IMR-90 (cell line): ENCODE measurements at regions not wholly inside any gene's neighbourhood (a gene's known extent, or its start where the extent isn't known, plus 50 kb on each side); places are given as distances from the start of the nearest gene placed in this dataset.

Experiments
- ATAC-seq: fragments of 200-7000 bp; cut with Tn5 transposase; 2 replicates; pipeline ENCODE4 v1.9.1; 2020; ENCODE audit warnings: low read depth, mild to moderate bottlenecking, moderate library complexity
- BruUV-seq: library from RNA; stranded (reverse); fragments of 400-500 nt; replicated peaks from 2 replicates; lab custom pipeline; 2021; lab: Mats Ljungman, UMichigan
- CTCF ChIA-PET: fragments of 300-600 bp; formaldehyde crosslinking; extraction: SDS; loops from one replicate; lab custom pipeline; 2021; ENCODE audit warnings: antibody characterized with exemption; lab: Yijun Ruan, JAX
- POLR2A ChIA-PET: fragments of 300-600 bp; sonication (Branson Sonifier 250); formaldehyde crosslinking; loops from one replicate; lab custom pipeline; 2022; ENCODE audit warnings: antibody characterized with exemption; ENCODE audit not compliant: unreplicated experiment; lab: Charles Lee
- DNase-seq: peaks from one replicate; pipeline ENCODE4 v3.0.0; 2013
- H2AFZ ChIP-seq: replicated peaks from 2 replicates; pipeline ENCODE3; 2013; ENCODE audit warnings: low read length, mild to moderate bottlenecking; ENCODE audit not compliant: poor library complexity
- H2AK5ac ChIP-seq: 2 replicates; pipeline ENCODE4 v1.6.1; 2013; ENCODE audit warnings: low read depth, low read length, inconsistent platforms
- H2AK9ac ChIP-seq: replicated peaks from 2 replicates; pipeline ENCODE3; 2013; ENCODE audit warnings: mild to moderate bottlenecking, low read depth, low read length, moderate library complexity; ENCODE audit not compliant: poor library complexity
- H2BK120ac ChIP-seq: 2 replicates; pipeline ENCODE4 v1.6.1; 2013; ENCODE audit warnings: low read depth, low read length, inconsistent platforms
- H2BK15ac ChIP-seq: 3 replicates; pipeline ENCODE4 v1.6.1; 2013; ENCODE audit warnings: low read depth, low read length, inconsistent platforms
- H2BK20ac ChIP-seq: 2 replicates; pipeline ENCODE4 v1.6.1; 2013; ENCODE audit warnings: low read depth, mild to moderate bottlenecking, inconsistent platforms, low read length, moderate library complexity
- H2BK5ac ChIP-seq: 2 replicates; pipeline ENCODE4 v1.6.1; 2013; ENCODE audit warnings: mild to moderate bottlenecking, low read depth, low read length, inconsistent platforms; ENCODE audit not compliant: poor library complexity, severe bottlenecking
- H3K14ac ChIP-seq: replicated peaks from 2 replicates; pipeline ENCODE4 v1.6.1; 2013; ENCODE audit warnings: low read depth, low read length, inconsistent platforms
- H3K18ac ChIP-seq: 2 replicates; pipeline ENCODE4 v1.6.1; 2013; ENCODE audit warnings: low read depth, low read length, control low read depth
- H3K23ac ChIP-seq: 2 replicates; pipeline ENCODE4 v1.6.1; 2013; ENCODE audit warnings: low read depth, low read length, inconsistent platforms
- H3K27ac ChIP-seq: 2 replicates; pipeline ENCODE4 v1.5.1; 2013; ENCODE audit warnings: mild to moderate bottlenecking, control low read depth, low read length; ENCODE audit not compliant: insufficient read depth
- H3K27me3 ChIP-seq: 2 replicates; pipeline ENCODE4 v1.6.1; 2013; ENCODE audit warnings: low read length; ENCODE audit not compliant: control insufficient read depth, insufficient read depth
- H3K36me3 ChIP-seq: 2 replicates; pipeline ENCODE4 v1.6.1; 2013; ENCODE audit warnings: low read length, mixed read lengths; ENCODE audit not compliant: control insufficient read depth, insufficient read depth
- H3K4ac ChIP-seq: 2 replicates; pipeline ENCODE4 v1.6.1; 2013; ENCODE audit warnings: low read depth, low read length, inconsistent platforms
- H3K4me1 ChIP-seq: 2 replicates; pipeline ENCODE4 v1.6.1; 2013; ENCODE audit warnings: low read length, mixed read lengths; ENCODE audit not compliant: control insufficient read depth, insufficient read depth
- H3K4me2 ChIP-seq: 2 replicates; pipeline ENCODE4 v1.6.1; 2013; ENCODE audit warnings: low read depth, mild to moderate bottlenecking, control low read depth, low read length, moderate library complexity
- H3K4me3 ChIP-seq: 2 replicates; pipeline ENCODE4 v1.5.1; 2013; ENCODE audit warnings: low read depth, mild to moderate bottlenecking, control low read depth, low read length, moderate library complexity; ENCODE audit not compliant: insufficient read depth
- H3K56ac ChIP-seq: 2 replicates; pipeline ENCODE4 v1.6.1; 2013; ENCODE audit warnings: low read length, inconsistent platforms; ENCODE audit not compliant: insufficient read depth; ENCODE audit errors: extremely low read depth
- H3K79me1 ChIP-seq, 2 experiments: 2 replicates each; pipeline ENCODE4 v1.6.1; 2013; ENCODE audit warnings: low read length in 2 of 2, inconsistent platforms in 1 of 2, low read depth in 1 of 2
- H3K9ac ChIP-seq: 2 replicates; pipeline ENCODE4 v1.6.1; 2013; ENCODE audit warnings: low read depth, low read length, control low read depth
- H3K9me1 ChIP-seq: 2 replicates; pipeline ENCODE4 v1.6.1; 2013; ENCODE audit warnings: low read length, inconsistent platforms; ENCODE audit not compliant: insufficient read depth
- H3K9me3 ChIP-seq: 2 replicates; pipeline ENCODE4 v1.6.1; 2013; ENCODE audit warnings: low read length; ENCODE audit not compliant: control insufficient read depth, insufficient read depth
- H4K20me1 ChIP-seq: 2 replicates; pipeline ENCODE4 v1.6.1; 2013; ENCODE audit warnings: low read length, inconsistent platforms; ENCODE audit not compliant: insufficient read depth
- H4K5ac ChIP-seq: 2 replicates; pipeline ENCODE4 v1.6.1; 2013; ENCODE audit warnings: mild to moderate bottlenecking, low read depth, low read length, control low read depth
- H4K8ac ChIP-seq, 2 experiments: 2 replicates each; pipeline ENCODE4 v1.6.1; 2013; ENCODE audit warnings: low read depth in 2 of 2, low read length in 2 of 2, control low read depth in 1 of 2, inconsistent platforms in 1 of 2
- H4K91ac ChIP-seq: 2 replicates; pipeline ENCODE4 v1.6.1; 2013; ENCODE audit warnings: low read depth, low read length, inconsistent platforms; ENCODE audit not compliant: insufficient read depth
- BHLHE40 ChIP-seq: fragments of 150-350 bp; IDR thresholded peaks from 2 replicates; pipeline ENCODE4 v1.6.1; 2016; ENCODE audit warnings: mild to moderate bottlenecking, low read depth, low read length
- CEBPB ChIP-seq: IDR thresholded peaks from 2 replicates; pipeline ENCODE4 v1.6.1; 2012; ENCODE audit warnings: low read depth, low read length, improper control_type of control experiment
- FOS ChIP-seq: fragments of 150-350 bp; IDR thresholded peaks from 2 replicates; pipeline ENCODE4 v1.6.1; 2016; ENCODE audit warnings: low read depth, low read length
- MAFK ChIP-seq: IDR thresholded peaks from 2 replicates; pipeline ENCODE4 v1.6.1; 2012; ENCODE audit warnings: low read depth, low read length, improper control_type of control experiment
- MAZ ChIP-seq: IDR thresholded peaks from 2 replicates; pipeline ENCODE4 v1.6.1; 2012; ENCODE audit warnings: low read depth, mild to moderate bottlenecking, low read length, improper control_type of control experiment, moderate library complexity, borderline replicate concordance
- MXI1 ChIP-seq: IDR thresholded peaks from 2 replicates; pipeline ENCODE4 v1.6.1; 2012; ENCODE audit warnings: low read depth, mild to moderate bottlenecking, low read length, moderate library complexity, borderline replicate concordance
- NFE2L2 ChIP-seq: fragments of 150-350 bp; IDR thresholded peaks from 2 replicates; pipeline ENCODE4 v1.6.1; 2016; ENCODE audit warnings: low read depth, mild to moderate bottlenecking, low read length
- POLR2A ChIP-seq: IDR thresholded peaks from 2 replicates; pipeline ENCODE4 v1.6.1; 2012; ENCODE audit warnings: mild to moderate bottlenecking, low read depth, low read length
- RCOR1 ChIP-seq: IDR thresholded peaks from 2 replicates; pipeline ENCODE4 v1.6.1; 2012; ENCODE audit warnings: mild to moderate bottlenecking, low read length, improper control_type of control experiment; ENCODE audit not compliant: insufficient replicate concordance
- SMC3 ChIP-seq: fragments of 150-350 bp; IDR thresholded peaks from 2 replicates; pipeline ENCODE4 v1.6.1; 2016; ENCODE audit warnings: low read depth, mild to moderate bottlenecking, antibody characterized with exemption, low read length, moderate library complexity
- USF2 ChIP-seq: fragments of 150-350 bp; IDR thresholded peaks from 2 replicates; pipeline ENCODE4 v1.6.1; 2017; ENCODE audit warnings: mild to moderate bottlenecking, antibody characterized with exemption, low read length, low read depth
- dilution Hi-C: fragments of 300-500 bp; cut with HindIII; formaldehyde crosslinking; loops from one replicate; pipeline ENCODE4 v1.14.3; 2018; ENCODE audit warnings: low sequenced_read_pairs; ENCODE audit not compliant: unreplicated experiment
- in situ Hi-C: fragments of 300-500 bp; cut with MboI; formaldehyde crosslinking; loops from 3 replicates; pipeline ENCODE4 v1.14.3; 2019; ENCODE audit warnings: low sequenced_read_pairs, inconsistent platforms, mixed read lengths
- intact Hi-C: fragments of 100-400 bp; cut with micrococcal nuclease; formaldehyde crosslinking; loops from 2 replicates; pipeline ENCODE4 v1.10.0; 2022
- TF ChIP-seq, protein P1 (sequence below): fragments of 150-350 bp; IDR thresholded peaks from 2 replicates; pipeline ENCODE4 v1.6.1; 2016; ENCODE audit warnings: low read depth, mild to moderate bottlenecking, low read length, moderate library complexity, borderline replicate concordance

GRCh38 chr7:88458279-88458678, 151.6 kb upstream of the STEAP4 start:
- TF ChIP-seq MAZ (no peak), MAFK (no peak), BHLHE40 (no peak), MXI1 (no peak), RCOR1 (no peak), CEBPB (no peak), FOS (no peak), NFE2L2 (no peak), SMC3 (no peak), USF2 (no peak), POLR2A (no peak)
- TF ChIP-seq, protein P1, sequence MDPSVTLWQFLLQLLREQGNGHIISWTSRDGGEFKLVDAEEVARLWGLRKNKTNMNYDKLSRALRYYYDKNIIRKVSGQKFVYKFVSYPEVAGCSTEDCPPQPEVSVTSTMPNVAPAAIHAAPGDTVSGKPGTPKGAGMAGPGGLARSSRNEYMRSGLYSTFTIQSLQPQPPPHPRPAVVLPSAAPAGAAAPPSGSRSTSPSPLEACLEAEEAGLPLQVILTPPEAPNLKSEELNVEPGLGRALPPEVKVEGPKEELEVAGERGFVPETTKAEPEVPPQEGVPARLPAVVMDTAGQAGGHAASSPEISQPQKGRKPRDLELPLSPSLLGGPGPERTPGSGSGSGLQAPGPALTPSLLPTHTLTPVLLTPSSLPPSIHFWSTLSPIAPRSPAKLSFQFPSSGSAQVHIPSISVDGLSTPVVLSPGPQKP = no peak
- H3K4me2 ChIP-seq = no peak overlapping the region

More at GRCh38 chr7:88458279-88458678, 151.6 kb upstream of the STEAP4 start:
- H2AK5ac ChIP-seq = no peak overlapping the region
- no peak overlapping the region for H3K56ac ChIP-seq
- H4K8ac ChIP-seq = no peak overlapping the region
- no peak overlapping the region for H2BK15ac ChIP-seq
- no peak overlapping the region for H3K14ac ChIP-seq
- DNase-seq (no peak), ATAC-seq (no peak)
- no peaks in the 10 kb centered on the region for H3K79me1 ChIP-seq
- in situ Hi-C loops = no loop called here
- H2BK120ac ChIP-seq = no peak overlapping the region
- H3K9me3 ChIP-seq = peaks cover 4% of the 10 kb centered on the region; the same call in 1 of the 2 replicates
- no peaks in the 10 kb centered on the region for H3K9me1 ChIP-seq
- H3K27me3 ChIP-seq = no peaks in the 10 kb centered on the region
- BruUV-seq = no TSS peak
- no peak overlapping the region for H3K9ac ChIP-seq
- no peak overlapping the region for H3K27ac ChIP-seq
- no peak overlapping the region for H4K91ac ChIP-seq
- H4K5ac ChIP-seq = no peak overlapping the region
- H3K4ac ChIP-seq = no peak overlapping the region
- H3K23ac ChIP-seq = no peak overlapping the region
- no peaks in the 10 kb centered on the region for H3K36me3 ChIP-seq
- H2BK20ac ChIP-seq = no peak overlapping the region
- no peaks in the 10 kb centered on the region for H3K4me1 ChIP-seq
- no peak overlapping the region for H2AFZ ChIP-seq
- intact Hi-C loops = no loop called here
- no peak overlapping the region for H2BK5ac ChIP-seq
- dilution Hi-C loops = no loop called here
- ChIA-PET CTCF (no interaction called here), POLR2A (no interaction called here)
- H4K20me1 ChIP-seq = no peaks in the 10 kb centered on the region
- H3K4me3 ChIP-seq = no peak overlapping the region
- no peak overlapping the region for H2AK9ac ChIP-seq
- H3K18ac ChIP-seq = no peak overlapping the region
